ENCODE measurements at regions not wholly inside any gene's neighbourhood (a gene's known extent, or its start where the extent isn't known, plus 50 kb on each side); places are given as distances from the start of the nearest gene placed in this dataset.

DNA sequence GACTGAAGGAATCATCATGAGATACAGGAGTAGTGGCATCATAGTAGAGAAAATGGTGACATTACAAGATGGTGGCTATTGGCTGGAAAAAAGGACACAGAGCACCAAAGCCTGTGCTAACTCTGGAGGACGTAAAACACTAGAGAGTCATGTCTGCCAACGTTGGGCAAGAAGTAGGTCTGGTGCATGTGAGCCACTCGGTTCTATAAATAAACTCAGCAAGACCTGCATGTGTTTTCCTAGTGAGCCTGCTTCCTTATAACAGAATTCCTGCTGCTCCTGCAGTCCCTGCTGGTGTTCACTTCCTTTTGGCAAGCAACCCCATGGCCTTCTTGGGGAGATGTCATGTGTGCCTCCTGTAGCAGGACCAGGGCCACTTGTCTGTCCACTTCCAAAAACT lies 325.2 kb downstream of the OSR1 start:
- Histone ChIP-seq H3K36me3 (no peaks in the 10 kb centered on the region), H3K4me3 (no peak overlapping the region), H3K27ac (peak overlapping the region; percentile 70 to 86 (median 75)), H3K9me3 (no peaks in the 10 kb centered on the region), H3K27me3 (no peaks in the 10 kb centered on the region), H3K4me1 (peaks cover 12% of the 10 kb centered on the region in 2 donors)
- DNase-seq (peak; percentile 63 to 85), ATAC-seq (peak; percentile 99 to 100)
- TF ChIP-seq POLR2A (IDR thresholded peaks at IDR 0.05): no peak
- TF ChIP-seq, protein P1, sequence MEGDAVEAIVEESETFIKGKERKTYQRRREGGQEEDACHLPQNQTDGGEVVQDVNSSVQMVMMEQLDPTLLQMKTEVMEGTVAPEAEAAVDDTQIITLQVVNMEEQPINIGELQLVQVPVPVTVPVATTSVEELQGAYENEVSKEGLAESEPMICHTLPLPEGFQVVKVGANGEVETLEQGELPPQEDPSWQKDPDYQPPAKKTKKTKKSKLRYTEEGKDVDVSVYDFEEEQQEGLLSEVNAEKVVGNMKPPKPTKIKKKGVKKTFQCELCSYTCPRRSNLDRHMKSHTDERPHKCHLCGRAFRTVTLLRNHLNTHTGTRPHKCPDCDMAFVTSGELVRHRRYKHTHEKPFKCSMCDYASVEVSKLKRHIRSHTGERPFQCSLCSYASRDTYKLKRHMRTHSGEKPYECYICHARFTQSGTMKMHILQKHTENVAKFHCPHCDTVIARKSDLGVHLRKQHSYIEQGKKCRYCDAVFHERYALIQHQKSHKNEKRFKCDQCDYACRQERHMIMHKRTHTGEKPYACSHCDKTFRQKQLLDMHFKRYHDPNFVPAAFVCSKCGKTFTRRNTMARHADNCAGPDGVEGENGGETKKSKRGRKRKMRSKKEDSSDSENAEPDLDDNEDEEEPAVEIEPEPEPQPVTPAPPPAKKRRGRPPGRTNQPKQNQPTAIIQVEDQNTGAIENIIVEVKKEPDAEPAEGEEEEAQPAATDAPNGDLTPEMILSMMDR (IDR thresholded peaks at IDR 0.05 in 4 of 5, conservative IDR thresholded peaks at IDR 0.05 in 1 of 5): no peak
- intact Hi-C loops (cut with DNase I; ENCODE audit: low total_unique reads): loop anchor here (2.0 kb wide), 1 partner anchor 40 kb away; no protein-coding TSS in a partner anchor
- in situ Hi-C loops (cut with MboI; ENCODE audit: low sequenced_read_pairs in 4 of 4): no loop called here

GRCh38 chr2:19031642-19032041 lies 326.8 kb downstream of the OSR1 start:
- intact Hi-C loops (cut with DNase I; ENCODE audit: low total_unique reads) (loop anchor here (2.0 kb wide), 1 partner anchor 41 kb away; no protein-coding TSS in a partner anchor), in situ Hi-C loops (cut with MboI; ENCODE audit: low sequenced_read_pairs in 4 of 4) (no loop called here)
- no peak for ATAC-seq
- no peak overlapping the region for H3K27ac ChIP-seq
- H3K4me1 ChIP-seq: peaks cover 12 to 18% of the 10 kb centered on the region in 2 donors
- no peaks in the 10 kb centered on the region for H3K36me3 ChIP-seq
- H3K27me3 ChIP-seq: no peaks in the 10 kb centered on the region
- no peak for DNase-seq
- H3K9me3 ChIP-seq: no peaks in the 10 kb centered on the region
- no peak overlapping the region for H3K4me3 ChIP-seq
- TF ChIP-seq POLR2A (IDR thresholded peaks at IDR 0.05): no peak
- TF ChIP-seq, protein P1 (IDR thresholded peaks at IDR 0.05 in 4 of 5, conservative IDR thresholded peaks at IDR 0.05 in 1 of 5): no peak

- H3K27ac ChIP-seq: no peak overlapping the region
- H3K4me1 ChIP-seq: peaks cover 12 to 18% of the 10 kb centered on the region in 2 donors
- DNase-seq: no peak
- no peaks in the 10 kb centered on the region for H3K27me3 ChIP-seq
- in situ Hi-C loops (cut with MboI; ENCODE audit: low sequenced_read_pairs in 4 of 4): no loop called here
- TF ChIP-seq, protein P1 (IDR thresholded peaks at IDR 0.05 in 4 of 5, conservative IDR thresholded peaks at IDR 0.05 in 1 of 5): no peak
- no peak for TF ChIP-seq POLR2A (IDR thresholded peaks at IDR 0.05)
- no peak for ATAC-seq
- H3K9me3 ChIP-seq: no peaks in the 10 kb centered on the region
- no peak overlapping the region for H3K4me3 ChIP-seq
- H3K36me3 ChIP-seq: no peaks in the 10 kb centered on the region
- intact Hi-C loops (cut with DNase I; ENCODE audit: low total_unique reads): no loop called here
Measured at GRCh38 chr2:19029655-19030054, 328.8 kb downstream of the OSR1 start.

- in situ Hi-C loops (cut with MboI; ENCODE audit: low sequenced_read_pairs in 4 of 4) (no loop called here), intact Hi-C loops (cut with DNase I; ENCODE audit: low total_unique reads) (no loop called here)
- DNase-seq: no peak
- ATAC-seq: no peak
- Histone ChIP-seq H3K4me1 (peaks cover 10 to 18% of the 10 kb centered on the region in 2 donors), H3K36me3 (no peaks in the 10 kb centered on the region), H3K4me3 (no peak overlapping the region), H3K27ac (no peak overlapping the region), H3K9me3 (no peaks in the 10 kb centered on the region), H3K27me3 (no peaks in the 10 kb centered on the region)
- TF ChIP-seq, protein P1 (IDR thresholded peaks at IDR 0.05 in 4 of 5, conservative IDR thresholded peaks at IDR 0.05 in 1 of 5): no peak
- TF ChIP-seq POLR2A (IDR thresholded peaks at IDR 0.05): no peak
Measured at GRCh38 chr2:19028587-19029375, 329.6 kb downstream of the OSR1 start.
